Fibroblast of pulmonary artery (primary cell): ENCODE measurements at regions not wholly inside any gene's neighbourhood (a gene's known extent, or its start where the extent isn't known, plus 50 kb on each side); places are given as distances from the start of the nearest gene placed in this dataset.

Experiments used
- DNase-seq: peaks from one replicate; pipeline ENCODE4 v3.0.0-alpha.2; 2010; ENCODE audit warnings: low read depth
- H3K4me3 ChIP-seq: replicated peaks from 2 replicates; pipeline ENCODE4 v1.5.1; 2011; ENCODE audit warnings: low read depth, mild to moderate bottlenecking, control low read depth, low read length, moderate library complexity
- CTCF ChIP-seq: IDR thresholded peaks from 2 replicates; pipeline ENCODE4 v1.5.1; 2011; ENCODE audit warnings: mild to moderate bottlenecking, control low read depth, low read length, inconsistent platforms; ENCODE audit errors: missing control alignments

GRCh38 chr3:164927728-164928127 lies 150.6 kb downstream of the SI start:
- no peak for DNase-seq
- no peak overlapping the region for H3K4me3 ChIP-seq
- TF ChIP-seq CTCF: no peak

GRCh38 chr3:164918905-164919304 lies 159.4 kb downstream of the SI start:
- H3K4me3 ChIP-seq: no peak overlapping the region
- no peak for TF ChIP-seq CTCF
- DNase-seq: no peak

- no peak for DNase-seq
- TF ChIP-seq CTCF: no peak
- H3K4me3 ChIP-seq: no peak overlapping the region
These were observed 165.4 kb downstream of the SI start for GRCh38 chr3:164912916-164913315.

- no peak overlapping the region for H3K4me3 ChIP-seq
- DNase-seq: no peak
- TF ChIP-seq CTCF: no peak
These were observed 174.4 kb downstream of the SI start for GRCh38 chr3:164903820-164904451.

- TF ChIP-seq CTCF: no peak
- no peak for DNase-seq
- no peak overlapping the region for H3K4me3 ChIP-seq
These were observed 181.0 kb downstream of the SI start for GRCh38 chr3:164897342-164897741.

GRCh38 chr3:164890061-164890460 lies 188.2 kb downstream of the SI start:
- H3K4me3 ChIP-seq: no peak overlapping the region
- no peak for TF ChIP-seq CTCF
- DNase-seq: no peak

- TF ChIP-seq CTCF: no peak
- H3K4me3 ChIP-seq: no peak overlapping the region
- no peak for DNase-seq
These were observed 195.1 kb downstream of the SI start for GRCh38 chr3:164883171-164883570.
